Endothelial cell of umbilical vein (primary cell): ENCODE measurements at regions not wholly inside any gene's neighbourhood (a gene's known extent, or its start where the extent isn't known, plus 50 kb on each side); places are given as distances from the start of the nearest gene placed in this dataset.

Experiments
- BruUV-seq: library from RNA; stranded (reverse); fragments of 400-500 nt; replicated peaks from 2 replicates; lab custom pipeline; 2021; lab: Mats Ljungman, UMichigan
- CTCF ChIA-PET: fragments of 300-600, 350-600 bp; sonication (Branson Sonifier 250); formaldehyde crosslinking; loops from one replicate; lab custom pipeline; 2021; ENCODE audit warnings: antibody characterized with exemption, inconsistent platforms; lab: Charles Lee
- POLR2A ChIA-PET: fragments of 300-600, 350-600 bp; sonication (Branson Sonifier 250); formaldehyde crosslinking; loops from one replicate; lab custom pipeline; 2021; ENCODE audit warnings: antibody characterized with exemption, inconsistent platforms; lab: Charles Lee
- DNase-seq: peaks from one replicate; pipeline ENCODE4 v3.0.0-alpha.2; 2011; ENCODE audit warnings: low read depth, low spot score
- FAIRE-seq: peaks from 2 replicates; lab custom pipeline; 2011; peaks lifted over from hg19 to GRCh38; lab: Jason Lieb, UNC
- H2AFZ ChIP-seq: 2 replicates; pipeline ENCODE4 v1.6.0; 2012; ENCODE audit warnings: low read depth, low read length, control low read depth, inconsistent platforms
- H3K27ac ChIP-seq: 2 replicates; pipeline ENCODE4 v1.5.1; 2011; ENCODE audit warnings: low read depth, mild to moderate bottlenecking, control low read depth, low read length, moderate library complexity; ENCODE audit not compliant: insufficient read depth
- H3K27me3 ChIP-seq, 2 experiments: 2 replicates each; pipeline versions ENCODE4 v1.6.0 to v1.6.1; 2011; ENCODE audit warnings: low read length in 2 of 2, mixed read lengths in 1 of 2; ENCODE audit not compliant: control insufficient read depth in 2 of 2, insufficient read depth in 2 of 2
- H3K36me3 ChIP-seq, 2 experiments: 2 replicates in 1 of 2; 3 replicates in 1 of 2; pipeline ENCODE4 v1.5.1; 2011; ENCODE audit warnings: low read length in 2 of 2, mild to moderate bottlenecking in 1 of 2, moderate library complexity in 1 of 2; ENCODE audit not compliant: control insufficient read depth in 2 of 2, insufficient read depth in 2 of 2; ENCODE audit errors: extremely low read depth in 1 of 2
- H3K4me1 ChIP-seq: 3 replicates; pipeline ENCODE4 v1.5.1; 2011; ENCODE audit warnings: mild to moderate bottlenecking, low read length; ENCODE audit not compliant: control insufficient read depth, insufficient read depth; ENCODE audit errors: extremely low read depth
- H3K4me2 ChIP-seq: 2 replicates; pipeline ENCODE4 v1.6.1; 2011; ENCODE audit warnings: low read length, control low read depth, mixed read lengths; ENCODE audit not compliant: insufficient read depth
- H3K4me3 ChIP-seq, 3 experiments: fragments of 200-600 bp in 1 of 3; sonication (generic), shearing (Covaris generic) in 1 of 3; replicated peaks in 1 of 3; 2 replicates each; pipeline ENCODE4 v1.5.1; 2011 to 2016; ENCODE audit warnings: control low read depth in 3 of 3, low read length in 3 of 3, mild to moderate bottlenecking in 2 of 3, inconsistent platforms in 1 of 3, low read depth in 1 of 3, moderate library complexity in 1 of 3; ENCODE audit not compliant: insufficient read depth in 1 of 3
- H3K79me2 ChIP-seq: 2 replicates; pipeline ENCODE4 v1.6.0; 2012; ENCODE audit warnings: low read length, inconsistent platforms; ENCODE audit not compliant: control insufficient read depth, insufficient read depth
- H3K9ac ChIP-seq: replicated peaks from 2 replicates; pipeline ENCODE3; 2011; ENCODE audit warnings: low read length, control low read depth; ENCODE audit not compliant: insufficient read depth; ENCODE audit errors: extremely low read depth
- H3K9me1 ChIP-seq: replicated peaks from 3 replicates; pipeline ENCODE4 v1.6.0; 2011; ENCODE audit warnings: mild to moderate bottlenecking, low read length; ENCODE audit not compliant: control insufficient read depth, insufficient read depth; ENCODE audit errors: extremely low read depth
- H3K9me3 ChIP-seq: replicated peaks from 2 replicates; pipeline ENCODE4 v1.5.1; 2012; ENCODE audit warnings: low read length, inconsistent platforms; ENCODE audit not compliant: control insufficient read depth, insufficient read depth
- H4K20me1 ChIP-seq: replicated peaks from 2 replicates; pipeline ENCODE3; 2011; ENCODE audit warnings: mild to moderate bottlenecking, low read length; ENCODE audit not compliant: control insufficient read depth, insufficient read depth; ENCODE audit errors: extremely low read depth
- EZH2 ChIP-seq: IDR thresholded peaks from 2 replicates; pipeline ENCODE4 v1.6.1; 2012; ENCODE audit warnings: borderline replicate concordance, low read depth, mild to moderate bottlenecking, moderate library complexity, low read length, inconsistent platforms; ENCODE audit not compliant: severe bottlenecking
- FOS ChIP-seq: IDR thresholded peaks from 2 replicates; pipeline ENCODE4 v1.6.1; 2011; ENCODE audit warnings: mild to moderate bottlenecking, low read length, moderate library complexity, borderline replicate concordance; ENCODE audit not compliant: insufficient read depth
- GATA2 ChIP-seq: IDR thresholded peaks from 2 replicates; pipeline ENCODE4 v1.7.0; 2011; ENCODE audit warnings: low read depth, mild to moderate bottlenecking, moderate library complexity, mixed read lengths, low read length; ENCODE audit not compliant: insufficient read length, insufficient read depth
- JUN ChIP-seq: IDR thresholded peaks from 2 replicates; pipeline ENCODE4 v1.6.1; 2011; ENCODE audit warnings: borderline replicate concordance, low read depth; ENCODE audit not compliant: insufficient read length, insufficient read depth
- MYC ChIP-seq: IDR thresholded peaks from one replicate; pipeline ENCODE4 v1.6.1; 2011; ENCODE audit warnings: mild to moderate bottlenecking, low read depth, low read length
- POLR2A ChIP-seq: IDR thresholded peaks from 2 replicates; pipeline ENCODE4 v1.6.1; 2012; ENCODE audit warnings: low read depth, mild to moderate bottlenecking, control low read depth, low read length
- POLR2AphosphoS5 ChIP-seq: IDR thresholded peaks from 2 replicates; pipeline ENCODE4 v1.6.1; 2012; ENCODE audit warnings: low read depth, mild to moderate bottlenecking, control low read depth, low read length, moderate library complexity; ENCODE audit not compliant: insufficient read depth
- dilution Hi-C: fragments of 300-500 bp; cut with MboI; formaldehyde crosslinking; loops from one replicate; pipeline ENCODE4 v1.15.0; 2019; ENCODE audit warnings: low sequenced_read_pairs; ENCODE audit not compliant: extremely low pct_ligation_motif_present
- intact Hi-C: fragments of 100-400 bp; cut with micrococcal nuclease; formaldehyde crosslinking; loops from one replicate; pipeline ENCODE4 v1.10.0; 2022
- TF ChIP-seq, protein P1 (sequence below), 2 donors: IDR thresholded peaks; 1 replicate in 1 of 2; 2 replicates in 1 of 2; pipeline ENCODE4 v1.5.1; 2011; ENCODE audit warnings: low read length in 2 of 2, mild to moderate bottlenecking in 2 of 2, moderate library complexity in 2 of 2, control low read depth in 1 of 2, inconsistent platforms in 1 of 2, low read depth in 1 of 2; ENCODE audit not compliant: insufficient read depth in 1 of 2; ENCODE audit errors: extremely low read depth in 1 of 2
- TF ChIP-seq, protein P2 (sequence below): IDR thresholded peaks from 2 replicates; pipeline ENCODE4 v1.6.1; 2011; ENCODE audit not compliant: insufficient read depth, insufficient read length

DNA sequence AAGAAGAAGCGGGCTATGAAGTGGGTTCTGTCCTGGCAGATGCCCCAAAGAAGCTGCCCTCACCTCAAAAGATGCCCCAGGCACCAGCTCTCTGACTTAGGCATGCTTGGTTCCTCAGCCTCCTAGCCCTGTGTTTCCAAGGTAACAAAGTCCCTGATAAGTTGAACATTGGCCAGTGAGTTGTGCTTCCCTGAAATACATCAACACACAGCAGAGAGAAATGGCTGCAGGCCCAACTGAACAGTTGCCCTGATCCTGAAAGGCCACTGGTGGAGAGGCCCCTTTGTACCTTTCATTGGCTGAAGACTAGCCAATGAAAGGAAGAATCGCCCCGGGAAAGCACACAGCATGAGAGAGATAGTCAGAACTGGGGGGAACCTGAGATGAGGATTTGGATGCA, 169.9 kb upstream of the CTNNB1 start:
- no peaks in the 10 kb centered on the region for H3K79me2 ChIP-seq
- H3K4me3 ChIP-seq = no peak overlapping the region
- no peaks in the 10 kb centered on the region for H3K36me3 ChIP-seq
- DNase-seq = no peak
- no peaks in the 10 kb centered on the region for H4K20me1 ChIP-seq
- ChIA-PET CTCF (no interaction called here), POLR2A (no interaction called here)
- dilution Hi-C loops (no loop called here), intact Hi-C loops (no loop called here)
- H2AFZ ChIP-seq = no peak overlapping the region
- no peak for FAIRE-seq
- H3K27me3 ChIP-seq = peaks cover 0 to 3% of the 10 kb centered on the region in 2 experiments
- no peaks in the 10 kb centered on the region for H3K4me1 ChIP-seq
- H3K9ac ChIP-seq = no peak overlapping the region
- TF ChIP-seq POLR2AphosphoS5 = no peak
- TF ChIP-seq POLR2A = no peak
- TF ChIP-seq FOS = no peak
- no peak for TF ChIP-seq MYC
- TF ChIP-seq JUN = no peak
- no peak for TF ChIP-seq GATA2
- TF ChIP-seq, protein P1, sequence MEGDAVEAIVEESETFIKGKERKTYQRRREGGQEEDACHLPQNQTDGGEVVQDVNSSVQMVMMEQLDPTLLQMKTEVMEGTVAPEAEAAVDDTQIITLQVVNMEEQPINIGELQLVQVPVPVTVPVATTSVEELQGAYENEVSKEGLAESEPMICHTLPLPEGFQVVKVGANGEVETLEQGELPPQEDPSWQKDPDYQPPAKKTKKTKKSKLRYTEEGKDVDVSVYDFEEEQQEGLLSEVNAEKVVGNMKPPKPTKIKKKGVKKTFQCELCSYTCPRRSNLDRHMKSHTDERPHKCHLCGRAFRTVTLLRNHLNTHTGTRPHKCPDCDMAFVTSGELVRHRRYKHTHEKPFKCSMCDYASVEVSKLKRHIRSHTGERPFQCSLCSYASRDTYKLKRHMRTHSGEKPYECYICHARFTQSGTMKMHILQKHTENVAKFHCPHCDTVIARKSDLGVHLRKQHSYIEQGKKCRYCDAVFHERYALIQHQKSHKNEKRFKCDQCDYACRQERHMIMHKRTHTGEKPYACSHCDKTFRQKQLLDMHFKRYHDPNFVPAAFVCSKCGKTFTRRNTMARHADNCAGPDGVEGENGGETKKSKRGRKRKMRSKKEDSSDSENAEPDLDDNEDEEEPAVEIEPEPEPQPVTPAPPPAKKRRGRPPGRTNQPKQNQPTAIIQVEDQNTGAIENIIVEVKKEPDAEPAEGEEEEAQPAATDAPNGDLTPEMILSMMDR (IDR thresholded peaks at IDR 0.05; ENCODE audit: extremely low read depth in 1 of 2, insufficient read depth in 1 of 2, low read depth in 1 of 2, low read length in 2 of 2) = no peak
- TF ChIP-seq EZH2 = no peak
- TF ChIP-seq, protein P2, sequence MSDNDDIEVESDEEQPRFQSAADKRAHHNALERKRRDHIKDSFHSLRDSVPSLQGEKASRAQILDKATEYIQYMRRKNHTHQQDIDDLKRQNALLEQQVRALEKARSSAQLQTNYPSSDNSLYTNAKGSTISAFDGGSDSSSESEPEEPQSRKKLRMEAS = no peak
- H3K27ac ChIP-seq = no peak overlapping the region
- no TSS peak for BruUV-seq
- no peaks in the 10 kb centered on the region for H3K9me3 ChIP-seq
- H3K9me1 ChIP-seq = no peaks in the 10 kb centered on the region
- H3K4me2 ChIP-seq = no peak overlapping the region
